Mammary epithelial cell (primary cell): ENCODE measurements at regions not wholly inside any gene's neighbourhood (a gene's known extent, or its start where the extent isn't known, plus 50 kb on each side); places are given as distances from the start of the nearest gene placed in this dataset.

Source experiments
- EZH2 ChIP-seq: IDR thresholded peaks from 2 replicates; pipeline ENCODE4 v1.6.1; 2012; ENCODE audit warnings: low read length, inconsistent platforms, borderline replicate concordance
- TF ChIP-seq, protein P1 (sequence below), 2 donors: IDR thresholded peaks in 1 of 2; conservative IDR thresholded peaks in 1 of 2; 2 replicates each; pipeline ENCODE4 v1.5.1; 2011 to 2012; ENCODE audit warnings: inconsistent platforms in 2 of 2, low read length in 2 of 2, mild to moderate bottlenecking in 2 of 2, control low read depth in 1 of 2, low read depth in 1 of 2; ENCODE audit not compliant: insufficient read depth in 1 of 2; ENCODE audit errors: extremely low read depth in 1 of 2

DNA sequence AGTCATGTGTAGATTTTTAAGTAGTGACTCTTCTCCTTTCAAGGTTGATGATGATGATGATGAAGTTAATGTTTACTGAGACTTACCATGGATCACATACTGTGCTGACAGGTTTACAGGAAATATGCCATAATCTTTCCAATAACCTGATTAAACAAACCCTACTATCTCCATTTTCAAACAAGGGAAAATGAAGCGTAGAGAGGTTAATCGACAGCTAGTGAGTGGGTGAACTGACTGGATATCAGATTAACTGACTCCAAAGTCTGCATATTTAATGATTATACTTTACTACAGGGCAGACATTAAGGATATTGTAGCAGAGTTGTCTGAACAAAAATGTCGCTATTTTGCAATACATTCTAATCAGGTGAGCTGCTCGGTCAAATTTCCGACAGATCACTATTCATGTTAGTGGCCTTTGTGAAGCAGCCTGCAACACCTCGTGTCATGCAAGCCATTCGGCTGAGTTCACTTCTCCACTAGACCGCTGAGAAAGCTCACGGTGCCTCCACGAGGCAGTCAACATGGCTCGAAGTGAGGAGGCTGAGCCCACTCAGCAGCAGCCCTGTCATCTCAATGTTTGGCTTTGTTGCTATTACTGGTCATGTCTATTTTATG is 264.2 kb downstream of the NFKBIZ start:
- TF ChIP-seq, protein P1, sequence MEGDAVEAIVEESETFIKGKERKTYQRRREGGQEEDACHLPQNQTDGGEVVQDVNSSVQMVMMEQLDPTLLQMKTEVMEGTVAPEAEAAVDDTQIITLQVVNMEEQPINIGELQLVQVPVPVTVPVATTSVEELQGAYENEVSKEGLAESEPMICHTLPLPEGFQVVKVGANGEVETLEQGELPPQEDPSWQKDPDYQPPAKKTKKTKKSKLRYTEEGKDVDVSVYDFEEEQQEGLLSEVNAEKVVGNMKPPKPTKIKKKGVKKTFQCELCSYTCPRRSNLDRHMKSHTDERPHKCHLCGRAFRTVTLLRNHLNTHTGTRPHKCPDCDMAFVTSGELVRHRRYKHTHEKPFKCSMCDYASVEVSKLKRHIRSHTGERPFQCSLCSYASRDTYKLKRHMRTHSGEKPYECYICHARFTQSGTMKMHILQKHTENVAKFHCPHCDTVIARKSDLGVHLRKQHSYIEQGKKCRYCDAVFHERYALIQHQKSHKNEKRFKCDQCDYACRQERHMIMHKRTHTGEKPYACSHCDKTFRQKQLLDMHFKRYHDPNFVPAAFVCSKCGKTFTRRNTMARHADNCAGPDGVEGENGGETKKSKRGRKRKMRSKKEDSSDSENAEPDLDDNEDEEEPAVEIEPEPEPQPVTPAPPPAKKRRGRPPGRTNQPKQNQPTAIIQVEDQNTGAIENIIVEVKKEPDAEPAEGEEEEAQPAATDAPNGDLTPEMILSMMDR (conservative IDR thresholded peaks at IDR 0.05 in 1 of 2, IDR thresholded peaks at IDR 0.05 in 1 of 2; ENCODE audit: extremely low read depth in 1 of 2, insufficient read depth in 1 of 2, low read depth in 1 of 2, low read length in 2 of 2) = no peak
- TF ChIP-seq EZH2 = no peak
